ENCODE measurements at regions not wholly inside any gene's neighbourhood (a gene's known extent, or its start where the extent isn't known, plus 50 kb on each side); places are given as distances from the start of the nearest gene placed in this dataset.

DNA sequence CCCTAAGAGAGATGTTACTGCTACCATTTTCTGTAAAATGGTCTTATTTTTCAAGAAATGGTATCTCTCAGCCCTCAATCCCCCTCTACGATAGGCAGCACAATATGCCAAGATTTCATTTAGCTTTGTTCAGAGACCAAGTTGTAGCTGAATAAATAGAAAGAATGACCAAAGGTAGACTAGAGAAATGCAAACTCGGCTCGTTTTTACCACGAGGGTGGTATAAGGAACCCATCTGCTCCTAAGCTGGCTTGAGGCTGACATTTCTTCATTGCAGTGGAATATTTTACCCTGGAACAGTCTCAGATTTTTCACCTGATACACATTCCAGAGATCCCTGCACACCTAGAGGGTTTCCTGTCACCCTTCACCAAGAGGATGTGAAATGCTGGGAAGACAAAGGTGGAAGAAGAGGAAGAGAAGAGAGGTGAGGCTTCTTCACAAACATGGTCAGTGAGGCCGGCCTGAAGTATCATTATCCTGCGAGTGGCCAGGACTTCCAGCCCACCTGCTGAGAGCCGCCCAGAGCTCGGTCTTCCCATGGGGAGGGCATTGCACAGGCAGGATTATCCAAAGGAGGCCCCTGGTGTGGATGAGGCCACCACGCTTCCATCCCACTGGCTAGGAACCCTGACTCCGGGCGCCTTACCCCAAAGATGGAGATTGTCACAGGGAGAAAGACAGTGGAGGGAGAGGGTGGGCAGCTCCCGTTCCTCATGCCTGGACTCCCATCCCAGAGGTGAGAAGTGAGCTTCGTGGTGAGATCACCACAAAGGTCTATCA lies 57.1 kb upstream of the AFDN start:
- DNase-seq = no peak

DNA sequence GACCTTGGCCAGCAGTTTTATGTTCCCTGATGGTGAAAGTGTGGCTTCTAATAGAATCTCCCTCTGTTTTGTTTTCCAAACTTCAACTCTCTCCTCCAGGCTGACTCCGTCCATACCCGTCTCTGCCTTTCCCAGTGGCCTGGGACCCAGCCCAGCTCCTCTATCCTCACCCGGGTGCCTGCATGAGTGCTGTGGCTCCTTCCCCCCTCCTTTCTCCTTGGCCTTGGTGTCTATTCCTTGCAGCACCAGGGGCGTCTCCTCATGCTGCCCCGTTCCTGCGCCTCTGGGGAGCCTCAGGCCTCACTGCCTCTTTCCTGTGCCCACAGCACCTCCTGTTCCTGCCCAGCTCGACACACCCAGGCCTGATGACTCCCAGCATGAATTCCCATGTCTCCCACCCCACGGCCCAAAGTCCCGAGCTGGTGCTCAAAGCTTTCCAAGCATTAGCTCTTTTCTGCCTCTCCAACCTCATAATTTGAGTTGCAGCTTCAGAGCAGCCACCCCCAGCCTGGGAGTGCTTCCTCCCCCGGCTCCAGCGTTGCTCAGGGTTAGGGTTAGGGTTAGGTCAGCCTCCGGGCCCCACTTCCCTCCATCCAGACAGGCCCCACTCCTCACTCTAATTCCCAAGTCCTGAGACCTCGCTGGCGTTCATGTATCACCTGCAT lies 56.3 kb upstream of the AFDN start:
- DNase-seq = no peak

DNA sequence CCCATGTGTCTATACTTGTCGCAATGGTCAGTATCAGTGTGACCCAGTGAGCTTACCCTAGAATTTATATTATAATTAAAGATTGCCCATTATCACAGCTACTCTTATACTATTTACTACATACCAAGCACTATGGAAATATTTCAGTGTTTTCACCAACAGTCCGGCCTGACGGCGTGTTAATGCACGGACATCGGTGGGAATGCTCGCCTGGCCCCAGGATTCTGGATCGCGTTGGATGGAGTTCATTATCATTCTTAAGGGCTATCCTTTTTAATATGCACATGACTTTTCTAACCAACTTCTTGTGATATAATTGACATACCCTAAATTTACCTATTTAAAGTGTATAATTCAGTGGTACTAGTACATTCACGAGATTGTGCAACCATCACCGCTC lies 51.8 kb upstream of the AFDN start:
- no peak for DNase-seq

DNA sequence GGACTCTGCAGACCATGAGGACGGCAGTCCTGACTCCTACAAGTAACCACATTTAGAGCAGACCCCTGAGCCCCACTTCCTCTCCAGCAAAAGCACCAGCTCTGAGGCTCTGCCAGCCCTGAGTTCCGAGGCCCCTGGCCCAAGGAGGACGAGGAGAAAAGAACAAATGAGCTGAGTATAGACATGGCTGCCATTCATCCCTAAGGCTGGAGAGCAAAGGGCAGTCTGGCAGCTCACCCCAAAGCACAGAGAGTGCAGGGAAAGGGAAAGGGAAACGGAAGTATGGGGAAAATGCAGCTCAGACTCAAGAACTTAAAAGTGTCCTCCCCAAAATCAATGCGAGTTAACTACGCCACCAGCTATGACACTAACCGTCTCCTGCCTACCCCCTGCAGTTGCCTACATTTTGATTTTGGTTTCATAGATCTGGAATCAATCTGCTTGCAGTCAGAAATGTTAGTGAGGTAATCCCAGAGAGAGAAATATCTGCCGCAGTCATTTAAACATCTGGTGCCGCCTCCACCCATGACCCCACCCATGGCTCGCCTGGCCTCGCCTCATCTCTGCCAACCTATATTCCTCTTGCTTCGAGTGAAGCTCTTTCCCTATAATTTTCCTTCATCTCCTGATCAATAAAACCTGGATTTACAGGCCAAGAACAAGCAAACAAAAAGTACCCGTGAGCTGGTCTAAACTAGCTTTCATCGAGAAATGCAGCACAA lies 49.6 kb upstream of the AFDN start:
- DNase-seq = no peak

All from hypothalamus (tissue), 51 donors.